ENCODE measurements at regions not wholly inside any gene's neighbourhood (a gene's known extent, or its start where the extent isn't known, plus 50 kb on each side); places are given as distances from the start of the nearest gene placed in this dataset.

DNA sequence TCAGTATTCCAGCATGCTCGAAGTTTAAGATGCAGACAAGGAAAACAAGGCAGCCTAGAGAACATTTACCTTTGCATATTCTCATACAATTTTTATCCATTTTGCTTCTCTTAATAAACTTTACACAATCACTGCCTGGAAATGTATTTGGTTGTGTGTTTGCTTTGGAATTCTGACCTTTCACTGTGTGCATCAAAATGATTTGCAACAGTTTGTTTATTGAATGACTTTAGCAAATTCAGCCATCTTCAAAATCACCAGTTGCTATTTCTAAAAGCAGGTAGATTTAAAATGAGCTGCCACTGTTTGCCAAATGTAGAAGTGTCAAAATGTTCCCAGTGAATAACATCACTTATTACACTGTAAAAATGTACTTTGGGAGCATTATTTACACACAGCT lies 669.9 kb downstream of the SLC16A7 start:
- H3K36me3 Mint-ChIP-seq: no peaks in the 10 kb centered on the region
- H3K27me3 Mint-ChIP-seq: no peaks in the 10 kb centered on the region
- peaks cover 0 to 15% (median 4%) of the 10 kb centered on the region in 3 donors for H3K9me3 Mint-ChIP-seq
- H3K27ac Mint-ChIP-seq: no peak overlapping the region
- H3K4me3 Mint-ChIP-seq: no peak overlapping the region
- H3K4me1 Mint-ChIP-seq: no peaks in the 10 kb centered on the region

DNA sequence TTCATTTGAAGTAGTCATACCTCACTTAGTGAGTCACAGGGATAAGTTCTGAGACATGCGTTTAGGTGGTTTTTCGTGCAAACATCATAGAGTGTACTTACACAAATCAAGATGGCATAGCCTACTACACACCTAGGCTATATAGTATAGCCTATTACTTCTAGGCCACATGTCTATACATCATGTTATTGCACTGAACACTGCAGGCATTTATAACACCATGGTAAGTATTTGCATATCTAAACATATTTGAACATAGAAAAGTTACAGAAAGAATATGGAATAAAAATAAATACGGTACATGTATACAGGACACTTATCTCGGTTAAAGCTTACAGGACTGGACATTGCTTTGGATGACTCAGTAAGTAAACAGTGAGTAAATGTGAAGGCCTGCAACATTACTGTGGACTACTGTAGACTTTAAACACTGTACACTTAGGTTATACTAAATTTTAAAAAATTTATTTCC lies 670.6 kb downstream of the SLC16A7 start:
- no peak overlapping the region for H3K4me3 Mint-ChIP-seq
- no peak overlapping the region for H3K27ac Mint-ChIP-seq
- no peaks in the 10 kb centered on the region for H3K4me1 Mint-ChIP-seq
- peaks cover 0 to 21% (median 4%) of the 10 kb centered on the region in 3 donors for H3K9me3 Mint-ChIP-seq
- no peaks in the 10 kb centered on the region for H3K36me3 Mint-ChIP-seq
- H3K27me3 Mint-ChIP-seq: no peaks in the 10 kb centered on the region

DNA sequence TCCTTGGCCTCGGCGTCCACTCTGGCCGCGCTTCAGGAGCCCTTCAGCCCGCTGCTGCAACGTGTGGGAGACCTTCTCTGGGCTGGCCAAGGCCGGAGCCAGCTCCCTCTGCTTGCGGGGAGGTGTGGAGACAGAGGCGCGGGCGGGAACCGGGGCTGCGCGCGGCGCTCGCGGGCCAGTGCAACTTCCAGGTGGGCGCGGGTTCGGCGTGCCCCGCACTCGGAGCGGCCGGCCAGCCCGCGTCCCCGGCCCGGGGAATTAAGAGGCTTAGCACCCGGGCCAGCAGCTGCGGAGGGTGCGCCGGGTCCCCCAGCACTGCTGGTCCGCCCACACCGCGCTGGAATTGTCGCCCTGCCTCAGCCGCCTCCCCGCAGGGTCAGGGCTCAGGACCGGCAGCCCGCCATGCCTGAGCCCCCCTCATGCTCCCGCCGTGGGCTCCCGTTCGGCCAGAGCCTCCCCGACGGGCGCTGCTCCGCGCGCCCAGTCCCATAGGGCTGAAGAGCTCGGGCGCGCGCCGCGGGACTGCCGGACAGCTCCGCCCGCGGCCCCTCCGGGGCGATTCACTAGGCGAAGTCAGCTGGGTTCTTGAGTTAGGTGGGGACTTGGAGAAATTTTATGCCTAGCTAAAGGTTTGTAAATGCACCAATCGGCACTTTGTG lies 673.9 kb downstream of the SLC16A7 start:
- no peak overlapping the region for H3K4me3 Mint-ChIP-seq
- H3K36me3 Mint-ChIP-seq: no peaks in the 10 kb centered on the region
- no peaks in the 10 kb centered on the region for H3K4me1 Mint-ChIP-seq
- no peak overlapping the region for H3K27ac Mint-ChIP-seq
- H3K9me3 Mint-ChIP-seq: peaks cover 0 to 12% (median 0%) of the 10 kb centered on the region in 3 donors
- H3K27me3 Mint-ChIP-seq: no peaks in the 10 kb centered on the region

DNA sequence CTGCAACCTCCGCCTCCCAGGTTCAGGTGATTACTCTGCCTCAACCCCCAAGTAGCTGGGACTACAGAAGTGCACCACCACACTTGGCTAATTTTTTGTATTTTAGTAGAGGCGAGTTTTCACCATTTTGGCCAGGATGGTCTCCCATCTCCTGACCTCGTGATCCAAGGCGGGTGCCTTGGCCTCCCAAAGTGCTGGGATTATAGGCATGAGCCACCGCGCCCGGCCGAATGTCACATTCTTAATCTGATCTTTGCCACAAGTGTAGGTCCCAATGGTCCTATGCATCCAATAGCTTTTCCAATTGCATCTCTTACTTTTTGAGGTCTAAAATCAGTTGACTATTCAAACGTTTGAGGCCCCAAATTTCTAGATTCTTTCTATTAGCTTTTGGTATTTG lies 676.0 kb downstream of the SLC16A7 start:
- Mint-ChIP-seq H3K27ac (no peak overlapping the region), H3K4me3 (no peak overlapping the region)

DNA sequence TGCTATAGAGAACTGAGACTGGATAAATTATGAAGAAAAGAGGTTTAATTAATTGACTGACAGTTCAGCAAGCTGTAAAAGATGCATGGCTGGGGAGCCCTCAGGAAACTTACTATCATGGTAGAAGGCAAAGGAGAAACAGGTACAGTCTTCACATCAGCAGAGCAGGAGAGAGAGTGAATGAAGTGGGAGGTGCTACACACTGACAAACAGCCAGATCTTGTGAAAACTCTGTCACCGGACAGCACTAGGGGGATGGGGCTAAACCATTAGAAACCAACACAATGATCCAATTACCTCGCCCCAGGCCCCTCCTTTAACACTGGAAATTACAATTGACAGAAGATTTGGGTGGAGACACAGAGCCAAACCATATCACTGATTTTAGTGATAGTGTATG lies 682.4 kb downstream of the SLC16A7 start:
- no peaks in the 10 kb centered on the region for H3K4me1 Mint-ChIP-seq
- H3K4me3 Mint-ChIP-seq: no peak overlapping the region
- H3K27me3 Mint-ChIP-seq: no peaks in the 10 kb centered on the region
- peaks cover 0 to 2% (median 0%) of the 10 kb centered on the region in 3 donors for H3K9me3 Mint-ChIP-seq
- no peak overlapping the region for H3K27ac Mint-ChIP-seq
- no peaks in the 10 kb centered on the region for H3K36me3 Mint-ChIP-seq

More for the DNA sequence above, 676.0 kb downstream of the SLC16A7 start:
- H3K9me3 Mint-ChIP-seq: peaks cover 0 to 12% (median 0%) of the 10 kb centered on the region in 3 donors
- H3K4me1 Mint-ChIP-seq: no peaks in the 10 kb centered on the region
- H3K36me3 Mint-ChIP-seq: no peaks in the 10 kb centered on the region
- H3K27me3 Mint-ChIP-seq: no peaks in the 10 kb centered on the region

DNA sequence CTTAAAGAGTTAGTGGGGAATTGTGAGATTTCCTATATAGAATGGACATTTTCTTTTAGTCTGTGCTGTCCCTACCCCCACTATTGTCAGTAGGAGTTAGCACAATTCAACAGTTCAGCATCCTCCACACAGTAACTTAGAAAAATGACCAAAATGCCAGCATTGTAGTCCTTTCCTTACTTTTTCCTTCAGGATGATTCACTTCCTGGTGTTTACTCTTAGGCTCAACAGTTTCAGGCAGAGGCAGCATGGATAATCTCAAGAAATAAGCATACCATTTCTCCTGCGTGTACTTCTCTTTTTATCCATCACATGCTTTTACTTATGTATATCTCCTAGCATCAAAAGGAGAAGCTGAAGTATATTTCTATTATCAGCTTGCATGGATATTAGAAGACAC lies 683.4 kb downstream of the SLC16A7 start:
- Mint-ChIP-seq H3K27me3 (no peaks in the 10 kb centered on the region), H3K4me3 (no peak overlapping the region), H3K27ac (no peak overlapping the region), H3K36me3 (no peaks in the 10 kb centered on the region), H3K9me3 (peaks cover 0 to 2% (median 2%) of the 10 kb centered on the region in 3 donors), H3K4me1 (no peaks in the 10 kb centered on the region)

DNA sequence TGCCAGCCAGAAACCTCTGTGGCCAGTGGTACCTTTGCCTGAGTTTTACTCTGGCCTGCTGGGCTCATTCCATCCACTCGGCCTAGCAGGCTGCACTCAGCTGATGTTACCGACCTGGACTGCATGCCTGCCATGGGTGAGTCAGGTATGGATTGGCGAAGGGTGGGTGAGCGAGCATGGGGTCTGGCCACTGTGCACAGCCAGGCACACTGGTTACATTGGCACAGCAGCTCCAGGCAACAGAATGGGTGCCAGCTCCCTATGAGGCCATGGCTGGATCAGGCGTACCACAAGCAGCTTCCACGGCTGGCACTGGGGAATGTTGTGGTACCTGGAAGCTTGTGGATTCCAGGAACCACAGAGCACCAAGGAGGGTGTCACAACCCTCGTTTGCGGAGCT lies 685.7 kb downstream of the SLC16A7 start:
- H3K36me3 Mint-ChIP-seq: no peaks in the 10 kb centered on the region
- H3K4me1 Mint-ChIP-seq: no peaks in the 10 kb centered on the region
- H3K4me3 Mint-ChIP-seq: peak overlapping the region in 1 of 4 donors; percentile 23
- H3K27ac Mint-ChIP-seq: no peak overlapping the region
- peaks cover 0 to 2% (median 2%) of the 10 kb centered on the region in 3 donors for H3K9me3 Mint-ChIP-seq
- H3K27me3 Mint-ChIP-seq: no peaks in the 10 kb centered on the region

DNA sequence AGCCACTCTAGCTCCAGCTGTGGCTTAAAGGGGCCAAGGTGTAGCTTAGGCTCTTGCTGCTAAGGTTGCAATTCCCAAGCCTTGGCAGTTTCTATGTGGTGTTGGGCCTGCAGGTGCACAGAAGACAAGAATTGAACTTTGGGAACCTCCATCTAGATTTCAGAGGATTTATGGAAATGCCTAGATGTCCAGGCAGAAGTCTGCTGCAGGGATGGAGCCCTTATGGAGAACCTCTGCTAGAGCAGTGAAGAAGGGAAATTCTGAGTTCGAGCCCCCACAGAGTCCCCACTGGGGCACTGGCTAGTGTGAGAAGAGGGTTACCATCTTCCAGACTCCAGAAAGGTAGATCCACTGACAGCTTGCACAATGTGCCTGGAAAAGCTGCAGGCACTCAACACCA lies 694.7 kb downstream of the SLC16A7 start:
- H3K4me3 Mint-ChIP-seq: no peak overlapping the region
- peaks cover 0 to 16% (median 6%) of the 10 kb centered on the region in 3 donors for H3K9me3 Mint-ChIP-seq
- no peaks in the 10 kb centered on the region for H3K27me3 Mint-ChIP-seq
- H3K4me1 Mint-ChIP-seq: no peaks in the 10 kb centered on the region
- no peak overlapping the region for H3K27ac Mint-ChIP-seq
- no peaks in the 10 kb centered on the region for H3K36me3 Mint-ChIP-seq

DNA sequence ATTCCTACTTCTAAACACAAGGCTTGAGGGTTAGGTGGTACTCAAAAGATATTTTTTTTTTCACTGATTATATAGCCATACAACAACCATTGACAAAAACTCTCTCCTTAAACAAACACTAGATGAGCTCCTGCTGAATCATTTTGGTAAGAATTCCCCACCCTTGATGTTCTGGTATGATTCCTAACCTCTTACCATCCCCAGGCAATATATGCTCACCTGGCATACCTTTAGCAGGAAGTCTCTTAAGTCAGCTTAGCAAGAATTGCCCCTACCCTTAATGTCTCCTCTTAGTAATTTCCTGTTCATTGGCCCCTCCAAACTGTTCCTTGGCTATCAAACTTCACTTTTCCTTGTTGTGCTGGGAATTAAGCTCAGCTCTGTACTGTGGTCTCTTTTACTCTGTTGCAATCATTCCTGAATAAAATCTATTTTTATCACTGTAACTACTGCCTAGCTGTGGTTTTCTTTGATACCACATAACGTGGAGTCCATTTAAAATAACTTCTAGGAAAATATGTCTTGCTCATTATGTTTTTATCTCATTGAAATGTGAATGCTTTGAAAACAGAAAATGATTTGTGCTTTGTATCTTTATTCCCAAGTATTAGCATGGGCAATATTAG lies 712.6 kb downstream of the SLC16A7 start:
- no peak overlapping the region for H3K27ac Mint-ChIP-seq
- H3K4me1 Mint-ChIP-seq: no peaks in the 10 kb centered on the region
- peaks cover 0 to 3% (median 0%) of the 10 kb centered on the region in 3 donors for H3K9me3 Mint-ChIP-seq
- H3K4me3 Mint-ChIP-seq: no peak overlapping the region
- no peaks in the 10 kb centered on the region for H3K27me3 Mint-ChIP-seq
- no peaks in the 10 kb centered on the region for H3K36me3 Mint-ChIP-seq

DNA sequence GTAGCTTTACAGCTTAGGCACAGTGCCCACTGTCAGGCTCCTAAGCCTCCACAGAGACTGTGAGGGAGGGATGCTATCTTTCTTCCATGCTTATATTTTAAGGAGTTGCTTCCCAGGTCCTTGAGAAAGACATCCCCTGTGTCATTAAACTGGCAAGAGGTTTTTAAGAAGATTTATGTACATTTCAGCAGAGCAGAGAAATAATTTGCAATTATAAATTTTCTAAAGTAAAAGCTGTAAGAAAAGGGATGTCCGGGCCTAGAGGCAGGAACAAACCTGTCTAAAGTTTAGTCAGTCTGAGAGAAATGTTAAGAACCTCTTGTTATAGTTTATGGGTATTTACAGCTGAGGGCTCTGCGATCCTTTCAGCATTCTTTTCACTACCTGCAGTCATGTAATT lies 716.1 kb downstream of the SLC16A7 start:
- H3K4me3 Mint-ChIP-seq: no peak overlapping the region

DNA sequence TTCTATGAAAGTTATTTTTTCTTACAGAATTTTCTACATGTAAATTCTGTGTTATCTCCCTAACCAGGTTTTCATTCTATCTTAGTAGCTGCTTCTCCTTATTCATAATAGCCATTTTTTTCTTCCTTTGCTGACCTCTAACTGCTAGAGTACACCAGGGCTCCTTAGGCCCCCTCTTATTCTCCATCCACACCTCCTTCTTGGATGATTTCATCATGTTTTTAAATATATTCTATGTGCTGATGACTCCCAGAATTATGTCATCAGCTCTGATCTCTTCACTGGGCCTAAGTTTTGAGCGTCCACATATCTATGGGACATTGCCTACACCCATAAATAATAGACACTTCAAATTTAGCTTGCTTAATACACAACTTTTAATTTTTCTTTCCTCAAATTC lies 721.5 kb downstream of the SLC16A7 start:
- H3K9me3 Mint-ChIP-seq: peaks cover 0 to 2% (median 0%) of the 10 kb centered on the region in 3 donors
- peak overlapping the region in 1 of 3 donors; percentile 19 for H3K27ac Mint-ChIP-seq
- no peaks in the 10 kb centered on the region for H3K36me3 Mint-ChIP-seq
- no peaks in the 10 kb centered on the region for H3K27me3 Mint-ChIP-seq
- H3K4me3 Mint-ChIP-seq: no peak overlapping the region
- H3K4me1 Mint-ChIP-seq: no peaks in the 10 kb centered on the region

More for the DNA sequence above, 716.1 kb downstream of the SLC16A7 start:
- H3K4me1 Mint-ChIP-seq: no peaks in the 10 kb centered on the region
- H3K27me3 Mint-ChIP-seq: no peaks in the 10 kb centered on the region
- H3K9me3 Mint-ChIP-seq: peaks cover 0 to 2% (median 2%) of the 10 kb centered on the region in 3 donors
- no peaks in the 10 kb centered on the region for H3K36me3 Mint-ChIP-seq
- H3K27ac Mint-ChIP-seq: no peak overlapping the region

DNA sequence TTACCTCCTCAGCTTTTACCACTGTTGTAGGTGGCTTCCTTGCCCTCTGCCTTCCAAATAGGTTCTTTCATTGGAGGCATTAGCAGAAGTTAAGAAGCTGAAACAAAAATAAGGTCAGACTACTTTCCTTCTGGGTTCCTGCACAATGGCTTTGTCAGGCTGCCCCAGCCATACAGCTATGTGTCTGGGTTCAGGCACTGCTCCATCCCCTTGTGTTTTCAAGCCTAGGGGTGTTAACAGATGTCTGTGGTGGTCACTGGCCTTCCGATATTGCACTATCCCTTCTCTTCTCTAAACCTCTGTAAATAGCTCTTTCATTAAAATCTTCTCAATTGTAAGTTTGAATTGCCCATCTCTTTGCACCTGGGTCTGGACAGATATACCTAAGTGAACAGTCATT lies 728.9 kb downstream of the SLC16A7 start:
- H3K4me1 Mint-ChIP-seq: no peaks in the 10 kb centered on the region
- H3K9me3 Mint-ChIP-seq: peaks cover 0 to 9% (median 3%) of the 10 kb centered on the region in 3 donors
- H3K27me3 Mint-ChIP-seq: no peaks in the 10 kb centered on the region
- no peak overlapping the region for H3K27ac Mint-ChIP-seq
- no peaks in the 10 kb centered on the region for H3K36me3 Mint-ChIP-seq
- no peak overlapping the region for H3K4me3 Mint-ChIP-seq

DNA sequence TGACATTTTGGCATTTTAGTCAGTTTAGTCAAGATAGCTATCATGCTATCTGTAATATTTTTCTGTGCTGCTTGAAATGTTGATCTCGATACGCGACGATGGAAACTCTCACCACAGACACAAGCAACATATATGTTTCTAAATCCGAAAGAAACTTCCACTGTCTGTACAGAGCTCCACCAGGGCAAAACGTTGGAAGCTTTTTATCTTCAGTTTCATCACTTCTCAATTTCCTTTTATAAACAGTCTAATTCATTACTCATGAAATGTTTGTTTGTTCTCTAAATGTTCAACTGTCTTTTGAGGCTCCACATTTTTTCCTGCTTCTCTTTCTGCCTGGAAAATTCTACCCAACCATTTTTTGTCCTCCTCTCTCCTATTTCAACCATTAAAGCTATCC lies 737.6 kb downstream of the SLC16A7 start:
- no peaks in the 10 kb centered on the region for H3K27me3 Mint-ChIP-seq
- H3K9me3 Mint-ChIP-seq: peaks cover 2 to 24% (median 3%) of the 10 kb centered on the region in 3 donors
- no peaks in the 10 kb centered on the region for H3K4me1 Mint-ChIP-seq
- no peak overlapping the region for H3K27ac Mint-ChIP-seq
- H3K36me3 Mint-ChIP-seq: no peaks in the 10 kb centered on the region
- no peak overlapping the region for H3K4me3 Mint-ChIP-seq

DNA sequence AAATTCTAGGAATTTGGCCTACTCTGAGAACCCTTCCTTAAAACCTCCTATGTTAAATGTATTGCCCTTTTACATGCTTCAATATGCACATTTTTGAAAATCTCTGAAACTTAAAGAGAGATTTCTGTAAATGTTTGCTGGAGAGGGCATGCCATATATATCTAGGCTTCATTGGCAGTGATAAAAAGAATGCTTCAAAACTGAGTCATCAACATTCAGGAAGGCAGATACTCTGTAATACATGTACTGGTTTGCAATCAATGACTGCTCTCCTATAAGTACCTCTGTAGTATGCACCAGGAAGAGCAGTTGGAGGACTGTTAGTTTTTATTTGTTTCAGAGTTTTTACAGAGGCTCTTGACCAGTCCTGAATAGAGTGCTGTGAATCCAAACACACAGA lies 739.9 kb downstream of the SLC16A7 start:
- Mint-ChIP-seq H3K27me3 (no peaks in the 10 kb centered on the region), H3K4me1 (no peaks in the 10 kb centered on the region), H3K36me3 (no peaks in the 10 kb centered on the region), H3K4me3 (no peak overlapping the region), H3K9me3 (peaks cover 0 to 25% (median 3%) of the 10 kb centered on the region in 3 donors), H3K27ac (no peak overlapping the region)

DNA sequence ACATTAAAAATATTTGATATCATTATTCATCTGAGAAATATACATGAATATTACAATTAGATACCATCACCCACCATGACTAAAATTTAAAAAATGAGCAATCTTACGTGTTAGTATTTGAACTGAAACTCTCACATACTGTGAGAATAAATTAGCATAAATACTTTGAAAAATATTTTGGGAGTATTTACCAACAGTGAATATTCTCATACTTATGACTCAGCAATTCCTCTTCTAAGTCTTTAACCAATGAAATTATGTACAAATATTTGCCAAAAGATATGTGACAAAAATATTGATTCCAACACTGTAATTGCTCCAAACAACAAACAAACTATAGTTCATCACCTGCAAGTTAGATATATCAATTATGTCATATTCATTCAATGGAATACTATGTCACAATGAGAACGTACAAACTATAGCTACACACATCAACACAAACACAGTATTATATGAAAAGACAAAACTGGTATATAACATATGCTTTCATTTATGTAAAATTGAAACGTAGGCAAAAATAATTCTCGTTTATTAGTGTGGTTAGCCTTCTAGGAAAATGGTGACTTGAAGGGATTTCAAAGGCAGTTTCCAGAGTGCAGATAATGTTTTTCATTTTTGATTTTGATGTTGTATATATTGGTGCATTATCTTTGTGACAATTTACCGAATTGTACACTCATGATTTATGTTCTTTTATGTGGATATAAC lies 742.2 kb downstream of the SLC16A7 start:
- H3K9me3 Mint-ChIP-seq: peaks cover 0 to 29% (median 3%) of the 10 kb centered on the region in 3 donors
- H3K4me1 Mint-ChIP-seq: no peaks in the 10 kb centered on the region
- no peak overlapping the region for H3K4me3 Mint-ChIP-seq
- no peaks in the 10 kb centered on the region for H3K36me3 Mint-ChIP-seq
- no peak overlapping the region for H3K27ac Mint-ChIP-seq
- H3K27me3 Mint-ChIP-seq: no peaks in the 10 kb centered on the region
